ENCODE measurements at regions not wholly inside any gene's neighbourhood (a gene's known extent, or its start where the extent isn't known, plus 50 kb on each side); places are given as distances from the start of the nearest gene placed in this dataset.

- Histone ChIP-seq H3F3A (ENCODE audit: insufficient read depth, low read depth) (no peaks in the 10 kb centered on the region), H4K20me1 (ENCODE audit: insufficient read depth) (no peaks in the 10 kb centered on the region), H3K9me2 (ENCODE audit: insufficient read depth) (no peaks in the 10 kb centered on the region), H3K79me2 (ENCODE audit: low read depth) (no peaks in the 10 kb centered on the region), H3K4me2 (no peak overlapping the region), H3K4me3 (no peak overlapping the region), H3K36me3 (ENCODE audit: low read depth) (no peaks in the 10 kb centered on the region), H3K4me1 (replicated peaks; ENCODE audit: insufficient read depth) (no peaks in the 10 kb centered on the region), H3K27ac (no peak overlapping the region), H3K27me3 (ENCODE audit: insufficient read depth, low read depth) (no peaks in the 10 kb centered on the region), H2AFZ (no peak overlapping the region), H3K9me3 (ENCODE audit: insufficient read depth, low read depth) (no peaks in the 10 kb centered on the region)
- no peak for DNase-seq
- ChIA-PET CTCF (no interaction called here), POLR2A (ENCODE audit: unreplicated experiment) (no interaction called here)
- intact Hi-C loops (cut with micrococcal nuclease; ENCODE audit: unreplicated experiment): no loop called here
- BruUV-seq (replicated peaks): no TSS peak
- no peak for TF ChIP-seq EZH2 (IDR thresholded peaks at IDR 0.05; ENCODE audit: low read depth)
- TF ChIP-seq, protein P1, sequence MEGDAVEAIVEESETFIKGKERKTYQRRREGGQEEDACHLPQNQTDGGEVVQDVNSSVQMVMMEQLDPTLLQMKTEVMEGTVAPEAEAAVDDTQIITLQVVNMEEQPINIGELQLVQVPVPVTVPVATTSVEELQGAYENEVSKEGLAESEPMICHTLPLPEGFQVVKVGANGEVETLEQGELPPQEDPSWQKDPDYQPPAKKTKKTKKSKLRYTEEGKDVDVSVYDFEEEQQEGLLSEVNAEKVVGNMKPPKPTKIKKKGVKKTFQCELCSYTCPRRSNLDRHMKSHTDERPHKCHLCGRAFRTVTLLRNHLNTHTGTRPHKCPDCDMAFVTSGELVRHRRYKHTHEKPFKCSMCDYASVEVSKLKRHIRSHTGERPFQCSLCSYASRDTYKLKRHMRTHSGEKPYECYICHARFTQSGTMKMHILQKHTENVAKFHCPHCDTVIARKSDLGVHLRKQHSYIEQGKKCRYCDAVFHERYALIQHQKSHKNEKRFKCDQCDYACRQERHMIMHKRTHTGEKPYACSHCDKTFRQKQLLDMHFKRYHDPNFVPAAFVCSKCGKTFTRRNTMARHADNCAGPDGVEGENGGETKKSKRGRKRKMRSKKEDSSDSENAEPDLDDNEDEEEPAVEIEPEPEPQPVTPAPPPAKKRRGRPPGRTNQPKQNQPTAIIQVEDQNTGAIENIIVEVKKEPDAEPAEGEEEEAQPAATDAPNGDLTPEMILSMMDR (conservative IDR thresholded peaks at IDR 0.05): no peak
These were observed 72.8 kb downstream of the PSMG1 start for GRCh38 chr21:39110431-39110830.

DNA sequence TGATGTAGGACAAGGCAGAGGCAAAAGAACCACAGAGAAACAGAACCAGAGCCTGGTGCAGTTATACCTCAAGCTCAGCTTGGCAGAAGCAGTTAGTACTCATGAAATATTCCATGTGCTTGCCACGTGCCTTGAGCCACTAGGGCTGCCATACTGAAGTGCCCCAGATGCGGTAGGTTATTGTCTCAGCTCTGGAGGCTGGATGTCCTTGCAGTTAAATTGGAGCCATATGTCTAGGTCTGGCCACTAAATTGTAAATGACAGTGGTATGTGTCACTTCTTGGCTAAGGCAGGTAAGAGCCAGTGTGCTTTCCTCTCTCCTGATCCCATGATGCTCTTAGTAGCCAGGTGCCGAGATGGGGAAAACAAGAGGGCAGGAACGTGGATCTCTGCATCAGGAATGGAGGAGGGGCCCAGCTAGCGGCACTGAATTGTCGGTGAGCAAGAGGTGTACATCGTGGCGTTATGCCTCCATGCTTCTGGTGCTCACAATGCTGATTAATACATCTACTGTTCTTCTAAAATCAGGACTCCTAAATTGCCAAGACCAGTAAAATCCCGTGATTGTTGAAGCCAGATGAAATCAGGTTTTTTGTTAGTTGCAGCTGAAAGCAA lies 73.5 kb downstream of the PSMG1 start:
- no peaks in the 10 kb centered on the region for H3K9me3 ChIP-seq (ENCODE audit: insufficient read depth, low read depth)
- TF ChIP-seq EZH2 (IDR thresholded peaks at IDR 0.05; ENCODE audit: low read depth): no peak
- TF ChIP-seq, protein P1 (conservative IDR thresholded peaks at IDR 0.05): no peak
- no peaks in the 10 kb centered on the region for H3F3A ChIP-seq (ENCODE audit: insufficient read depth, low read depth)
- no peak overlapping the region for H3K4me3 ChIP-seq
- ChIA-PET POLR2A (ENCODE audit: unreplicated experiment) (no interaction called here), CTCF (no interaction called here)
- no TSS peak for BruUV-seq (replicated peaks)
- H4K20me1 ChIP-seq (ENCODE audit: insufficient read depth): no peaks in the 10 kb centered on the region
- intact Hi-C loops (cut with micrococcal nuclease; ENCODE audit: unreplicated experiment): no loop called here
- no peaks in the 10 kb centered on the region for H3K36me3 ChIP-seq (ENCODE audit: low read depth)
- no peak overlapping the region for H2AFZ ChIP-seq
- H3K79me2 ChIP-seq (ENCODE audit: low read depth): no peaks in the 10 kb centered on the region
- H3K4me1 ChIP-seq (replicated peaks; ENCODE audit: insufficient read depth): no peaks in the 10 kb centered on the region
- H3K27ac ChIP-seq: no peak overlapping the region
- no peak for DNase-seq
- no peaks in the 10 kb centered on the region for H3K27me3 ChIP-seq (ENCODE audit: insufficient read depth, low read depth)
- H3K9me2 ChIP-seq (ENCODE audit: insufficient read depth): no peaks in the 10 kb centered on the region
- no peak overlapping the region for H3K4me2 ChIP-seq

- no peak overlapping the region for H3K4me2 ChIP-seq
- no peak overlapping the region for H2AFZ ChIP-seq
- ChIA-PET POLR2A (ENCODE audit: unreplicated experiment) (no interaction called here), CTCF (no interaction called here)
- no peaks in the 10 kb centered on the region for H3K4me1 ChIP-seq (replicated peaks; ENCODE audit: insufficient read depth)
- no peak for DNase-seq
- H3K4me3 ChIP-seq: no peak overlapping the region
- no peaks in the 10 kb centered on the region for H3K27me3 ChIP-seq (ENCODE audit: insufficient read depth, low read depth)
- H3K9me2 ChIP-seq (ENCODE audit: insufficient read depth): no peaks in the 10 kb centered on the region
- intact Hi-C loops (cut with micrococcal nuclease; ENCODE audit: unreplicated experiment): no loop called here
- no peaks in the 10 kb centered on the region for H4K20me1 ChIP-seq (ENCODE audit: insufficient read depth)
- no peak overlapping the region for H3K27ac ChIP-seq
- BruUV-seq (replicated peaks): no TSS peak
- H3K79me2 ChIP-seq (ENCODE audit: low read depth): no peaks in the 10 kb centered on the region
- H3K36me3 ChIP-seq (ENCODE audit: low read depth): no peaks in the 10 kb centered on the region
- TF ChIP-seq, protein P1 (conservative IDR thresholded peaks at IDR 0.05): no peak
- no peak for TF ChIP-seq EZH2 (IDR thresholded peaks at IDR 0.05; ENCODE audit: low read depth)
- H3K9me3 ChIP-seq (ENCODE audit: insufficient read depth, low read depth): no peaks in the 10 kb centered on the region
- no peaks in the 10 kb centered on the region for H3F3A ChIP-seq (ENCODE audit: insufficient read depth, low read depth)
These were observed 74.1 kb downstream of the PSMG1 start for GRCh38 chr21:39109163-39109530.

Measured in PC-9 (cell line).